Body of pancreas (tissue), 4 donors: ENCODE measurements at regions not wholly inside any gene's neighbourhood (a gene's known extent, or its start where the extent isn't known, plus 50 kb on each side); places are given as distances from the start of the nearest gene placed in this dataset.

Source experiments
- CTCF ChIP-seq, 7 experiments: fragments of 450-650 bp in 4 of 7; fragments of 200-600 bp in 3 of 7; sonication (generic) in 3 of 7; IDR thresholded peaks; one replicate each; pipeline ENCODE4 v1.5.1; 2016 to 2019; ENCODE audit warnings: antibody characterized with exemption in 7 of 7
- POLR2A ChIP-seq, 3 donors: fragments of 450-650 bp; IDR thresholded peaks; one replicate each; pipeline ENCODE4 v1.6.1; 2016; ENCODE audit warnings: antibody characterized with exemption in 3 of 3, mild to moderate bottlenecking in 2 of 3

- TF ChIP-seq CTCF (IDR thresholded peaks at IDR 0.05): no peak
- TF ChIP-seq POLR2A (IDR thresholded peaks at IDR 0.05): no peak
Measured at GRCh38 chr20:16951876-16952275, 203.7 kb downstream of the OTOR start.
